HL-60/S4 treated with phorbol 12-myristate 13-acetate at 8.2 ng/mL for 4 days and 3 days (cell line): ENCODE measurements at regions not wholly inside any gene's neighbourhood (a gene's known extent, or its start where the extent isn't known, plus 50 kb on each side); places are given as distances from the start of the nearest gene placed in this dataset.

Source experiments
- in situ Hi-C: fragments of 300-500 bp; cut with MboI; formaldehyde crosslinking; loops from 2 replicates; pipeline ENCODE4 v1.15.0; 2022; ENCODE audit warnings: low sequenced_read_pairs

GRCh38 chr21:38959692-38960061, 153.9 kb downstream of the ETS2 start:
- in situ Hi-C loops = no loop called here

- in situ Hi-C loops = no loop called here
Observed at GRCh38 chr21:38958940-38959691, 153.4 kb downstream of the ETS2 start.

GRCh38 chr21:38958323-38958705, 152.6 kb downstream of the ETS2 start:
- in situ Hi-C loops = no loop called here

- in situ Hi-C loops = no loop called here
Observed at GRCh38 chr21:38957575-38958322, 152.0 kb downstream of the ETS2 start.

GRCh38 chr21:38956856-38957571, 151.3 kb downstream of the ETS2 start:
- in situ Hi-C loops = no loop called here

- in situ Hi-C loops = no loop called here
Observed at GRCh38 chr21:38956521-38956855, 150.8 kb downstream of the ETS2 start.

- in situ Hi-C loops = no loop called here
Observed at GRCh38 chr21:38956007-38956406, 150.3 kb downstream of the ETS2 start.

- in situ Hi-C loops = no loop called here
Observed at GRCh38 chr21:38955495-38955894, 149.8 kb downstream of the ETS2 start.

- in situ Hi-C loops = no loop called here
Observed at GRCh38 chr21:38954588-38955004, 148.9 kb downstream of the ETS2 start.

GRCh38 chr21:38953516-38953915, 147.8 kb downstream of the ETS2 start:
- in situ Hi-C loops = no loop called here

- in situ Hi-C loops = no loop called here
Observed at GRCh38 chr21:38952890-38953289, 147.2 kb downstream of the ETS2 start.

GRCh38 chr21:38951095-38951730, 145.5 kb downstream of the ETS2 start:
- in situ Hi-C loops = no loop called here

GRCh38 chr21:38950435-38951094, 144.8 kb downstream of the ETS2 start:
- in situ Hi-C loops = no loop called here

- in situ Hi-C loops = no loop called here
Observed at GRCh38 chr21:38949070-38949380, 143.3 kb downstream of the ETS2 start.

GRCh38 chr21:38948377-38949069, 142.8 kb downstream of the ETS2 start:
- in situ Hi-C loops = no loop called here

- in situ Hi-C loops = no loop called here
Observed at GRCh38 chr21:38945545-38946245, 140.0 kb downstream of the ETS2 start.

- in situ Hi-C loops = no loop called here
Observed at GRCh38 chr21:38944903-38945302, 139.2 kb downstream of the ETS2 start.

GRCh38 chr21:38944402-38944801, 138.7 kb downstream of the ETS2 start:
- in situ Hi-C loops = no loop called here

- in situ Hi-C loops = no loop called here
Observed at GRCh38 chr21:38942748-38943211, 137.1 kb downstream of the ETS2 start.

- in situ Hi-C loops = no loop called here
Observed at GRCh38 chr21:38938769-38939168, 133.0 kb downstream of the ETS2 start.
